ENCODE measurements at regions not wholly inside any gene's neighbourhood (a gene's known extent, or its start where the extent isn't known, plus 50 kb on each side); places are given as distances from the start of the nearest gene placed in this dataset.
A peak's percentile ranks its signal among the peaks of the same experiment; 100 is the strongest.

DNA sequence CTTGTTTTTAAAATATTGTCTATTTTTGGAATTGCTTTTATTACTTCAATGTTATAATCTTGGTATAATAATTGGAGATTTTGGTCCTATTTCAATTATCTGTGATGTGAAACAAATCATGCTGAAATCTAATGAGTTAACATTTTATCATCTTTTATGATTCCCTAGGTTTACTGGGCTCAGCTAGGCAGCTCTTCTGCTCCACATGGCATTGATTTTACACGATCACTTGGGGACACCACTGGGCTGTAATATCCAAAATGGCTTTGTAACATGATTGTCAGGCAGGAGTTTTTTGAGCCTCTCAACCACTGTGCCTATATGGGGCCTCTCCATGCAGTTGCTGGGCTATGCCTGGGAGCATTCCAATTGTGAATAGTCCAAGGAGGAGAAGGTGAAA, 163.3 kb downstream of the PYDC2 start:
- 74 to 95% (median 85%) methylated on average over 1 of the region's 1 CpG for WGBS, 5 donors
- peaks cover 0 to 7% (median 0%) of the 10 kb centered on the region in 7 donors for H3K27me3 ChIP-seq (replicated peaks in 1 of 7)
- H3K36me3 ChIP-seq, result no peaks in the 10 kb centered on the region
- H3K4me3 ChIP-seq, result no peak overlapping the region
- H3K9me3 ChIP-seq, result no peaks in the 10 kb centered on the region
- no peaks in the 10 kb centered on the region for H3K4me1 ChIP-seq
- DNase-seq, result no peak
- intact Hi-C loops (cut with DNase I; ENCODE audit: low total_unique reads), result no loop called here
- no peak overlapping the region for H3K27ac ChIP-seq
- TF ChIP-seq, protein P1, sequence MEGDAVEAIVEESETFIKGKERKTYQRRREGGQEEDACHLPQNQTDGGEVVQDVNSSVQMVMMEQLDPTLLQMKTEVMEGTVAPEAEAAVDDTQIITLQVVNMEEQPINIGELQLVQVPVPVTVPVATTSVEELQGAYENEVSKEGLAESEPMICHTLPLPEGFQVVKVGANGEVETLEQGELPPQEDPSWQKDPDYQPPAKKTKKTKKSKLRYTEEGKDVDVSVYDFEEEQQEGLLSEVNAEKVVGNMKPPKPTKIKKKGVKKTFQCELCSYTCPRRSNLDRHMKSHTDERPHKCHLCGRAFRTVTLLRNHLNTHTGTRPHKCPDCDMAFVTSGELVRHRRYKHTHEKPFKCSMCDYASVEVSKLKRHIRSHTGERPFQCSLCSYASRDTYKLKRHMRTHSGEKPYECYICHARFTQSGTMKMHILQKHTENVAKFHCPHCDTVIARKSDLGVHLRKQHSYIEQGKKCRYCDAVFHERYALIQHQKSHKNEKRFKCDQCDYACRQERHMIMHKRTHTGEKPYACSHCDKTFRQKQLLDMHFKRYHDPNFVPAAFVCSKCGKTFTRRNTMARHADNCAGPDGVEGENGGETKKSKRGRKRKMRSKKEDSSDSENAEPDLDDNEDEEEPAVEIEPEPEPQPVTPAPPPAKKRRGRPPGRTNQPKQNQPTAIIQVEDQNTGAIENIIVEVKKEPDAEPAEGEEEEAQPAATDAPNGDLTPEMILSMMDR (IDR thresholded peaks at IDR 0.05 in 8 of 11, conservative IDR thresholded peaks at IDR 0.05 in 3 of 11), result no peak
- no peak for TF ChIP-seq POLR2AphosphoS5 (IDR thresholded peaks at IDR 0.05)
- TF ChIP-seq POLR2A (IDR thresholded peaks at IDR 0.05), result no peak

DNA sequence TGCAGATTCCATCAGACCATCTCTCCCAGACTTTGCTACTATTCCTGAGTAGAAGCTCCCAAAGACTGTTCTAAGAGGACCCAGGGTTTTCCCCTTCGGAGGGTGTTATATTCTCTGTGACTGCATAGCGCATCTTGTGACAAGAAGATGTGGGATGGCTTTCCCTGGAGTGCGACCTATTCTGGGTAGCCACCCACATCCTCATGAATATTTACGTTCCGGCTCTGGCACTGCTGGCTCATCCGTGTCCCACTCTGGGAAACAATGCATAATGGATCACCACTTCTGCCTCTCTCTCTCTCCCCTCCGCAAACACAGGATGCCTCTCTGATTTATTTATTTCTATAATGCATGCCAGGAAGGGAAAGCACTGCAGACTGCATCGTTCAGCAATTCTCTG, 166.1 kb downstream of the PYDC2 start:
- no peaks in the 10 kb centered on the region for H3K36me3 ChIP-seq
- TF ChIP-seq POLR2AphosphoS5 (IDR thresholded peaks at IDR 0.05) (no peak), POLR2A (IDR thresholded peaks at IDR 0.05) (no peak)
- TF ChIP-seq, protein P1 (IDR thresholded peaks at IDR 0.05 in 8 of 11, conservative IDR thresholded peaks at IDR 0.05 in 3 of 11), result no peak
- no peak for DNase-seq
- peak overlapping the region in 1 of 8 donors; percentile 8 for H3K27ac ChIP-seq
- H3K4me1 ChIP-seq, result no peaks in the 10 kb centered on the region
- H3K9me3 ChIP-seq, result no peaks in the 10 kb centered on the region
- 35 to 43% (median 41%) methylated on average over 8 of the region's 8 CpGs for WGBS, 5 donors
- peak overlapping the region in 1 of 8 donors; percentile 21 for H3K4me3 ChIP-seq
- H3K27me3 ChIP-seq (replicated peaks in 1 of 7), result peaks cover 0 to 7% (median 0%) of the 10 kb centered on the region in 7 donors
- intact Hi-C loops (cut with DNase I; ENCODE audit: low total_unique reads), result no loop called here

DNA sequence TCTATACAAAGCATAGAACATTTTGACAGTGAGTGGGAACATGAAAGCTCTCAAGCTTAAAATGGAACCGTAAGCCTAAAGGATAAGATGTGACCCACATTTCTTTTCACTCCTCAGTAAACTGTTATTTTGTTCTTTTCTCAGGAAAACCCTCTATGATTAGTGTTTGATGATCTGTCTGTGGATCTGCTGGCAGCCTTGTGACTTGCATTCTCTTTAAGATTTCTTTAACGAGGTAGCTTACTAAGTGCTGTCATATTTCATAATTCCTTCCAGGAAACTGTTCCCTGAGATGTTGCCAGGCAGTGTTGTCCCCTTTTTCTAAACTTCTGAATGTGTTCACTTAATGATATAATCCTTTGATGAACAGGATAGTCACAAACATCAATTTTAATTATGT, 167.6 kb downstream of the PYDC2 start:
- intact Hi-C loops (cut with DNase I; ENCODE audit: low total_unique reads), result no loop called here
- no peaks in the 10 kb centered on the region for H3K36me3 ChIP-seq
- peaks cover 0 to 7% (median 0%) of the 10 kb centered on the region in 7 donors for H3K27me3 ChIP-seq (replicated peaks in 1 of 7)
- no peak for TF ChIP-seq POLR2A (IDR thresholded peaks at IDR 0.05)
- TF ChIP-seq, protein P1 (IDR thresholded peaks at IDR 0.05 in 8 of 11, conservative IDR thresholded peaks at IDR 0.05 in 3 of 11), result no peak
- no peak overlapping the region for H3K4me3 ChIP-seq
- H3K4me1 ChIP-seq, result no peaks in the 10 kb centered on the region
- no peaks in the 10 kb centered on the region for H3K9me3 ChIP-seq
- DNase-seq, result no peak
- no peak overlapping the region for H3K27ac ChIP-seq
- 45 to 67% (median 47%) methylated on average over 2 of the region's 2 CpGs for WGBS, 5 donors

DNA sequence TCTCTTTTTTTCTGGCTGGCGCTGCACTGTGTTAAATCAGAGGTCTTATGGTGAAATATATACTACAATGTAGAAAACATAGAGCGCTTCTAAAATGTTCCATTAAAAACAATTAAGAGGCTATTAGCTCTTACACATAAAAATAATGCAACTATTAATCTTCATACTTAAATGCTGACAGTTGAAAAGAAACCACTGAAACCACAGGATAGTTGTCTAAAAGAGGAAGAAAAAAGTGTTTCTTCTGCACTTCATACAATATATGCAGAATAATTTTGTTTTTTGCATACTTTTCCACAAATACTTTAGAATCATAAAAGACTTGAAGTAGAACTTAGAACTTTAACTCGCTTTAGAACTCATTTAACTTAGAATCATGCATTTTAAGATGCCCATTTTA, 170.5 kb downstream of the PYDC2 start:
- WGBS, 5 donors, result 62 to 74% (median 65%) methylated on average over 3 of the region's 3 CpGs
- TF ChIP-seq POLR2AphosphoS5 (IDR thresholded peaks at IDR 0.05), result no peak
- TF ChIP-seq, protein P1 (IDR thresholded peaks at IDR 0.05 in 8 of 11, conservative IDR thresholded peaks at IDR 0.05 in 3 of 11), result no peak
- TF ChIP-seq POLR2A (IDR thresholded peaks at IDR 0.05), result no peak

More for the DNA sequence above, 170.5 kb downstream of the PYDC2 start:
- DNase-seq, result no peak
- peaks cover 0 to 7% (median 0%) of the 10 kb centered on the region in 7 donors for H3K27me3 ChIP-seq (replicated peaks in 1 of 7)
- H3K4me3 ChIP-seq, result no peak overlapping the region
- H3K4me1 ChIP-seq, result no peaks in the 10 kb centered on the region
- H3K9me3 ChIP-seq, result no peaks in the 10 kb centered on the region
- intact Hi-C loops (cut with DNase I; ENCODE audit: low total_unique reads), result no loop called here
- no peak overlapping the region for H3K27ac ChIP-seq
- H3K36me3 ChIP-seq, result no peaks in the 10 kb centered on the region

Data from spleen (tissue), 11 donors.